ENCODE measurements at regions not wholly inside any gene's neighbourhood (a gene's known extent, or its start where the extent isn't known, plus 50 kb on each side); places are given as distances from the start of the nearest gene placed in this dataset.

DNA sequence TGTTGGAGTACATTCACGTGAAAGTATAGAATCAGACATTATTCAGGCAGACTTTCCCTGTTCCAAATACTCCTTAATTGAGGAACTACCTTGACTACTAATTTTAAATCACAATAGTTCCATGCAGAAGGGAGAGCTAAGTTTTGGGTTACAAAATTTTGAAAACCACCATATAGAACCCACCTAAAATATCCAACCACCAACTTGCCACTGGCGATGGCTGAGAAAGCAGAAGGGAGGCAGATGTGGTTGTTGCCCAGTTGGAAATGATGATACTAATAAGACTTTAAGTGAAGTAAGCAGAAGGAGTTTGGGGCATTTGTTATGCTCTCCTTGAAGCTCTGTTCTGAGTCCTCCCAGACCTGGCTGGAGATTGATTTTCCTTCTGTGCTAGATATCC is 190.7 kb downstream of the HLX start:
- Histone ChIP-seq H3K27me3 (replicated peaks in 1 of 7) (no peaks in the 10 kb centered on the region), H3K4me1 (peaks cover 4 to 78% (median 51%) of the 10 kb centered on the region in 6 donors), H3K27ac (peak overlapping the region; percentile 21 to 88 (median 76)), H3K9me3 (no peaks in the 10 kb centered on the region), H3K4me3 (no peak overlapping the region), H3K36me3 (no peaks in the 10 kb centered on the region)
- intact Hi-C loops (cut with DNase I; ENCODE audit: low total_unique reads), result no loop called here
- DNase-seq, result no peak
- WGBS, 5 donors, result 51 to 70% (median 59%) methylated on average over 2 of the region's 2 CpGs
- TF ChIP-seq POLR2A (IDR thresholded peaks at IDR 0.05) (no peak), POLR2AphosphoS5 (IDR thresholded peaks at IDR 0.05) (no peak)
- TF ChIP-seq, protein P1, sequence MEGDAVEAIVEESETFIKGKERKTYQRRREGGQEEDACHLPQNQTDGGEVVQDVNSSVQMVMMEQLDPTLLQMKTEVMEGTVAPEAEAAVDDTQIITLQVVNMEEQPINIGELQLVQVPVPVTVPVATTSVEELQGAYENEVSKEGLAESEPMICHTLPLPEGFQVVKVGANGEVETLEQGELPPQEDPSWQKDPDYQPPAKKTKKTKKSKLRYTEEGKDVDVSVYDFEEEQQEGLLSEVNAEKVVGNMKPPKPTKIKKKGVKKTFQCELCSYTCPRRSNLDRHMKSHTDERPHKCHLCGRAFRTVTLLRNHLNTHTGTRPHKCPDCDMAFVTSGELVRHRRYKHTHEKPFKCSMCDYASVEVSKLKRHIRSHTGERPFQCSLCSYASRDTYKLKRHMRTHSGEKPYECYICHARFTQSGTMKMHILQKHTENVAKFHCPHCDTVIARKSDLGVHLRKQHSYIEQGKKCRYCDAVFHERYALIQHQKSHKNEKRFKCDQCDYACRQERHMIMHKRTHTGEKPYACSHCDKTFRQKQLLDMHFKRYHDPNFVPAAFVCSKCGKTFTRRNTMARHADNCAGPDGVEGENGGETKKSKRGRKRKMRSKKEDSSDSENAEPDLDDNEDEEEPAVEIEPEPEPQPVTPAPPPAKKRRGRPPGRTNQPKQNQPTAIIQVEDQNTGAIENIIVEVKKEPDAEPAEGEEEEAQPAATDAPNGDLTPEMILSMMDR (IDR thresholded peaks at IDR 0.05 in 8 of 11, conservative IDR thresholded peaks at IDR 0.05 in 3 of 11), result no peak

DNA sequence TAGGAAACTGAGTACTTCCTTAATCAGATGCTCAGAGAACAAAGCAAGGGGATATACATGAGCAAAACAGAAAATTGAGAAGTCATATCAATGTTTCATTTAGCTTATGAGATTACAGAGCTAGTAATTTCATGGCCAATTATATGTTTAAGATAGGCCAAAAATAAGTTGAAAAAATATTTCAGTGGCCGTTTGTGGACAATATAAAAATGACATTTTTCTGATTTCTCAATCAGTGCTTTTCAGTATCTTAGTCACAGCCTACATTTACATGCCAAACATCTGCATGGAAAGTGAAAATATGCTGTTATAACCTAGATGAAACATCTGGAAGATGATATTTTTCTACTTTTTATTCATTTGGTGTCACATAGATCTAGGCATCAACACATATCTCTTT is 192.5 kb downstream of the HLX start:
- no peak for TF ChIP-seq POLR2AphosphoS5 (IDR thresholded peaks at IDR 0.05)
- TF ChIP-seq, protein P1 (IDR thresholded peaks at IDR 0.05 in 8 of 11, conservative IDR thresholded peaks at IDR 0.05 in 3 of 11), result no peak
- no peak for TF ChIP-seq POLR2A (IDR thresholded peaks at IDR 0.05)
- peak overlapping the region in 5 of 8 donors; percentile 36 to 88 (median 82) for H3K27ac ChIP-seq
- 47 to 66% (median 53%) methylated on average over 1 of the region's 1 CpG for WGBS, 5 donors
- intact Hi-C loops (cut with DNase I; ENCODE audit: low total_unique reads), result no loop called here
- H3K4me3 ChIP-seq, result no peak overlapping the region
- H3K9me3 ChIP-seq, result no peaks in the 10 kb centered on the region
- no peaks in the 10 kb centered on the region for H3K27me3 ChIP-seq (replicated peaks in 1 of 7)
- H3K4me1 ChIP-seq, result peaks cover 4 to 86% (median 54%) of the 10 kb centered on the region in 6 donors
- DNase-seq, result no peak
- H3K36me3 ChIP-seq, result no peaks in the 10 kb centered on the region

DNA sequence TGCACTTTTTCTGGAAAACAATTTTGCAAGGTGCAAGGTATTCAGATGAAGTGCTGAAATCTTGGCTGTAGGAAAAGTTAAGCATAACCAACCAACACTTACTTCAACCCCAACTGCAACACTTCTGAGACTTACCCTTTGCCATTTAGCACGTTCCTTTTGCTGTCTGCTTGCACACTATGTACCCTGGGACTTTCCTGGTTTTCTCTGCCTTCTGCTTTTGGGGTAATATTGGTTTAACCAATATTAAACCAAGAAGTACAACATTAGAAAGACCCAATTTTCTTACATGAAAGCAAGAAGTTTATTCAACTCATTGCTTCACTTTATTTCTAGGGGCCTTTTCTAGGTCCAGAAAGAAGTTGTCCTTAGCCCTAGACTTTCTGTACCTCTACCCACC is 193.0 kb downstream of the HLX start:
- TF ChIP-seq POLR2AphosphoS5 (IDR thresholded peaks at IDR 0.05) (no peak), POLR2A (IDR thresholded peaks at IDR 0.05) (no peak)
- TF ChIP-seq, protein P1 (IDR thresholded peaks at IDR 0.05 in 8 of 11, conservative IDR thresholded peaks at IDR 0.05 in 3 of 11), result no peak
- intact Hi-C loops (cut with DNase I; ENCODE audit: low total_unique reads), result no loop called here
- DNase-seq, result no peak
- 38 to 68% (median 46%) methylated on average over 1 of the region's 1 CpG for WGBS, 5 donors
- Histone ChIP-seq H3K27ac (peak overlapping the region in 4 of 8 donors; percentile 75 to 88 (median 82)), H3K27me3 (replicated peaks in 1 of 7) (no peaks in the 10 kb centered on the region), H3K4me3 (no peak overlapping the region), H3K4me1 (peaks cover 4 to 86% (median 54%) of the 10 kb centered on the region in 6 donors), H3K36me3 (no peaks in the 10 kb centered on the region), H3K9me3 (no peaks in the 10 kb centered on the region)

DNA sequence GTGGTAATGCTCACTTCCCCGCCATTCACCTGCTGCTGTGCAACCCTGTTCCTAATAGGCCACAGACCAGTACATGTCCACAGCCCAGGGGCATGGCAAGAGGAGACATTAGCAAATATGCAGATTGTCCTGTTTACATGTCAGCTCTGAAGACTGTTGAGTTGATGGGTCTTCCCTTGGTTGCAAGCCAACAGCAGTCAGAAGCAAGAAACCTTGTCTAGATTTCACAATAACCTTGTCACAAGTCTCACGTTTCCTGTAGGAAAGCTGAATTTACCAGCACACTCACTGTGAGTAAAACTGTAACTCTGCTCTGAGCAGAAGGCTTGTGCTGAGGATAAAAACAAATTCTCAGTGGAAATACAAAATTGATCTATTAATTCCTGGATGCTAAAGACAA is 195.1 kb downstream of the HLX start:
- DNase-seq, result no peak
- 37 to 53% (median 46%) methylated on average over 2 of the region's 2 CpGs for WGBS, 5 donors
- TF ChIP-seq, protein P1 (IDR thresholded peaks at IDR 0.05 in 8 of 11, conservative IDR thresholded peaks at IDR 0.05 in 3 of 11), result no peak
- no peak for TF ChIP-seq POLR2A (IDR thresholded peaks at IDR 0.05)
- Histone ChIP-seq H3K4me1 (peaks cover 4 to 65% (median 41%) of the 10 kb centered on the region in 6 donors), H3K4me3 (no peak overlapping the region), H3K27me3 (replicated peaks in 1 of 7) (no peaks in the 10 kb centered on the region), H3K27ac (peak overlapping the region in 6 of 8 donors; percentile 39 to 77 (median 68)), H3K36me3 (no peaks in the 10 kb centered on the region), H3K9me3 (no peaks in the 10 kb centered on the region)
- intact Hi-C loops (cut with DNase I; ENCODE audit: low total_unique reads), result no loop called here

Data from spleen (tissue), 11 donors.